GM19238 (cell line): ENCODE measurements at regions not wholly inside any gene's neighbourhood (a gene's known extent, or its start where the extent isn't known, plus 50 kb on each side); places are given as distances from the start of the nearest gene placed in this dataset.

Source experiments
- DNase-seq: peaks from one replicate; pipeline ENCODE4 v3.0.0; 2011; ENCODE audit warnings: low spot score; ENCODE audit not compliant: insufficient read length

DNA sequence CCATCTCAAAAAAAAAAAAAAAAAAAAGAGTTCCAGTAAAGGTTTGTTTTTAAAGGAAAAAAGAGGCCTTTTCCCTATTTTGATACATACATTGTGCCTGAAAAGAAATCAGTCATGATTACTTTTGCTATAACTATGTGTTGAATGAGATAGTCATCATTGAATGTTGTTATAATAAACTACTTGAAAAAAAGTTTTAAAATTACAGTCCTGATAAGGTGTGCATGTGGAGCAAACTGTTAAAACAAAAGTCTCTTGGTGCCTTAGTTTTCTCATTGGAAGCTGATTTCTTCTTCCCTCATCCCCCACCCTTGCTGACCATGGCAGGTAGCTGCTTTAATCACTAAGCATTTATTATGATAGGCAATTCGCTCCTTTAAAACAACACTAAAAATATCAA lies 172.3 kb upstream of the TBCA start:
- no peak for DNase-seq

DNA sequence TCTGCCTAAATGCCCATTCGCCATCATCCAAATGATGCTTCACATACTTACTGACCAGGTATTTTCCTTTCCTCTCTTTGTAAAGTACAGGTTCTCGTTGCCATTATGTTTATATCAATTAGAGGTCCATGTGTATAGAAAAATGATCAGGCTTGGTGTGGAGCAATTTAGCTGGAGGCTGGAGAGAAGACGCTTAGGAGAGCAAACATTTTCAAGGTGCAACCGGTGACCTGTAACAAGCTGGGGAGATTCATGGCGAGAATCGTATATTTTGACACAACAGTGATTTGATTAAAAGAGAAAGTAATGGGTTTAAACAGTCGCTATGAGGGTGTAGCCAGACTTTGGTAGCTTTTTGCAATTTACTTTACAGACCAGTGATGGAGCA lies 170.9 kb upstream of the TBCA start:
- no peak for DNase-seq

DNA sequence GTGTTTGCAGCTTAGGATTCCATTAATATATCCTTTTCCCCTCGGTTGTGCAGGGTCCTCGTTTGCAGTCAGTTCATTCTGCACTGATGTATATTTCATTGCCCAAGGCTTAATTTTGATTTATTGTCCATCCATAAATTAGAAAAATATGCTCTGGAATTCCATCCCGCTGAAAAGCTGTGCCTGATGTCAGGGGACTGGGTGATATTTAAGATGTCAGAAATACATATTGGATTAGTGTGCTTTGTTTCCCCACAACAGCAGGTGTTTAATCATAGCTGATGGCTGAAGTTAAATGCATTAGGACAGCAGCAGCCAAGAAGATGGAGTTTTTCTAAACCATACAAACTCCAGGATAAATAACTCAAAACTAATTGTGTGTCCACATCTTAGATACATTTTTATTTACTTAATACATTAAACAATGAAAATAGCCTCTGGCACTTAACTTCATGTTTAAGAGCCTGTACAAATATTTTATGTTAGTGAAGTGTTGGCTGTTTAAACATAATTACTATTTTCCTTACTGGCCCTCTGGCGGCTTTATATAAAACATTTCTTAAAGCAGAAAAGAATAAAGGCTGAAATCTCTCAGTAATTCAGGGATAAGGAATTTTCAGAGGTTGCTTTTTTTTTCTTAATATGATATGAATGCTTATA lies 170.4 kb upstream of the TBCA start:
- DNase-seq, result no peak

DNA sequence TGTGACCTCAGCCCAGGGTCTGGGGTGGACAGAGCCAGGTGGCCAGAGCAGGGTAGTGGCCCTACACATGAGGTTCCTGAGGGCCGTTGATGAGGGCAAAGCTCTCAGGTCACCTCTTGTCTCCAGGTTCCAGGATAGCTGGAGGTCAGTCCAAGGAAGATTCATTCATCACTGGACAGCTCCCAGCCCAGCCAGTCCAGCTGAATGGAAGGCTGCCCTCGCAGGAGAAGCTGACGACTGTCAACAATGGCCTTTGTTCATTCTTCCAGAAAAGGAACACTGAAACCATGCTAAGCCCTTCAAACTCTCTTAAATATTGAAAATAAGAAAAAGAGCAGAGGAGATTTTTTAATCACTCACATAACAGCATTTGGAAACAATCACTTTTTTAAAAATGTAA lies 169.7 kb upstream of the TBCA start:
- no peak for DNase-seq

DNA sequence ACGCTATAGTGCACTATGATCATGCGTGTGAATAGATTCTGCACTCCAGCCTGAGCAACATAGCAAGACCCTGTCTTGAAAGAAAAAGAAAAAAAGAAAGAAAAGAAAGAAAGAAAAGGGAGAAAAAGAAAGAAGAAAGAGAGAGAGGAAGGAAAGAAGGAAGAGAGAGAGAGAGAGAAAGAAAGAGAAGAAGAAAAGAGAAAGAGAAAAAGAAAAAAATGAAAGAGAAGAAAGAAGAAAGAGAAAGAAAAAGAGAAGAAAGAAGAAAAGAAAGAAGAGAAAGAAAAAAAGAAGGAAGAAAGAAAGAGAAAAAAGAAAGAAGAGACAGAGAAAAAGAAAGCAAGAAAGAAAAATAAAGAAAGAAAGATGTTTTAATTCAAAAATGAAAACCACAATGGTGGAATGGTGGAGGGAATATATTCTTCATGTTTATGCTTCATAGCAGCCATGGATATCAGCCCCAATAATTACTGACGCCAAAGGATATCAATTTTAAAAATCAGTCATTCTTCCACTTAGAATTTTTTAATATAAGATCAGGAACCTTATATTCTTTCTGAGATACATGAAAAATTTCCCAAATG lies 168.7 kb upstream of the TBCA start:
- DNase-seq, result no peak

DNA sequence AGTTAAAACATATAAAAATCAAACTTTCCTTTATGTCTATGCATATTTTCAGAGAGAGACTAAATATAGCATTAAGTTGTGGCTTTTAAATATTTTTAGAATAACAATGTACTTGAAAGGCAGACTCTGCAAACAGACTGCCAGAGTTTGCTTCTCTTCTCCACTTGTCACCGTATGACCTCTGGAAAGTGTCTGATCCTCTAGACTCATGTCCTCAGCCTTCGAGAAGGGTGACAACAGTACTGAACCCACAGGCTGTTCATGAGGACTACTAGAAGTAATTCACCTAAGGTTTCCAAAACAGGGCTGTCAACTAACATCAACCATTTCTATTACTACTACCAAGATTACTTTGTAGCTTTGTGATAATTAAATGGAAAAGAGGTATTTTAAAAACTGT lies 167.7 kb upstream of the TBCA start:
- no peak for DNase-seq

DNA sequence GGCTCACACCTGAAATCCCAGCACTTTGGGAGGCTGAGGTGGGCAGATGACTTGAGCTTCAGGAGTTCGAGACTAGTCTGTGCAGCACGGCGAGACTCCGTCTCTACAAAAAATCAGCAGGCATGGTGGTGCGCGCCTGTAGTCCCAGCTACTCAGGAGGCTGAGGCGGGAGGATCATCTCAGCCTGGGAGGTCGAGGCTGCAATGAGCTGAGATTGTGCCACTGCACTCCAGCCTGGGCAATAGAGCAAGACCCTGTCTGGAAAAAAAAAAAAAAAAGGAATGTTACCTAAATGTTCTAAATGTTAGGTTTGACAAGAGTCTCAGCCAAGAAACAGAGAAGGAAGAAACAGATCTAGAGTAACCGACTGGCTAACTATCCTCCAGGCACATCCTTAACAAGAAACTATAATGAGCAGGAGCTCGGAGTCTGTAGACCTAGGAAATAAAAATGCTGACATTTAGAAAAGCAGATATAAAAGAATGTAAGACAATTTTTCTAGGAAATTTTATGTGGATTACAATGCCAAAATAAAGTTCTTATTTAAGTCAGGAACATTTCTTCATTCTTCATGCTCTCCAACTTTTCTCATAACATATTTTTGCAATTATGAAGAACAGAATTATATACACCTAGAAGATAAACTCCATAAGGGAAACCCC lies 166.6 kb upstream of the TBCA start:
- no peak for DNase-seq

DNA sequence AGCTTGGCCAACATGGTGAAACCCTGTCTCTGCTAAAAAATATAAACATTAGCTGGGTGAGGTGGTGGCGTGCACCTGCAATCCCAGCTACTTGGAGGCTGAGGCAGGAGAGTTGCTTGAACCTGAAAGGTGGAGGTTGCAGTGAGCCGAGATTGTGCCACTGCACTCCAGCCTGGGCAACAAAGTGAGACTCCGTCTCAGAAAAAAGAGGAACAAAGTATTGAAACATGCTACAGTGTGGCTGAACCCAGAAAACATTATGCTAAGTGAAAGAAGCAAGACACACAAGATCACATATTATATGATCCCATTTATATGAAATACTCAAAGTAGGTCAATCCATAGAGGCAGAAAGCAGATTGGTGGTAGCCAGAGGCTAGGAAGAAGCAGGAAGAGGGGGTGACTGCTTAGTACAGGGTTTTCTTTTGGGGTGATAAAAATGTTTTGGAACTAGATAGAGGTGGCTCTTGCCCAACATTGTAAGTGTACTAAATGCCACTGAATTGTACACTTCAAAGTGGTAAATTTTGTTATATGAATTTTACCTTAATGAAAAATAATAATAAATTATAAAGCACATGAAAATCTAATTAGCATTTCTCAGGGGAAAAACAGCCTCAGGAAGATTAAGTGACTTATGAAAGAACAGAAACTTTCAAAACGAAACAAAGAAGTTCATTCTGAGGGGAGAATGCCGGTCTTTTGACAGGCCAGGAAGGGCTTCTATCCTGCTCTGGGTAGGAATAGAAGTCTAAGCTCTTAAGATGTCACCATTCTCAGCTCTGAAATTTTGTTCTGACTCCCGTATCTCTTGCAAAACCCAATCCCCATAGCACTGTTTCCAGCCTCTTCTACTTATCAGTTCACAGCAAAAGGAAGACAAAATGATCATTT lies 161.1 kb upstream of the TBCA start:
- DNase-seq, result peak; percentile 29

DNA sequence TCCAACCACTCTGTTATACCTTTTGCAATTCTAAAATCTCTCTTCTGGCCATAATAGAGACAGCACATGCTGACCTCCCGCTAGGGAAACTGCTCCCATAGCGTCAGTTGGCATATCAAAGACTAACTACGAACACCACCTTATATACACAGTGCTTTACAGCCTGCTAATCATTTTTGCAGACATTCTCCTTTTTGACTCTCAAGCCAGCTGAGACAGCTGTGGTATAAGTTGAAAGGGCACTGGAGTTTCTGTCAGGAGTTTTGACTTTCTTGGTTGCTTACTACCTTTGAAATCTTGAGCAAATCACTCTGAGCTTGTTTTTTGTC lies 160.2 kb upstream of the TBCA start:
- DNase-seq, result no peak

DNA sequence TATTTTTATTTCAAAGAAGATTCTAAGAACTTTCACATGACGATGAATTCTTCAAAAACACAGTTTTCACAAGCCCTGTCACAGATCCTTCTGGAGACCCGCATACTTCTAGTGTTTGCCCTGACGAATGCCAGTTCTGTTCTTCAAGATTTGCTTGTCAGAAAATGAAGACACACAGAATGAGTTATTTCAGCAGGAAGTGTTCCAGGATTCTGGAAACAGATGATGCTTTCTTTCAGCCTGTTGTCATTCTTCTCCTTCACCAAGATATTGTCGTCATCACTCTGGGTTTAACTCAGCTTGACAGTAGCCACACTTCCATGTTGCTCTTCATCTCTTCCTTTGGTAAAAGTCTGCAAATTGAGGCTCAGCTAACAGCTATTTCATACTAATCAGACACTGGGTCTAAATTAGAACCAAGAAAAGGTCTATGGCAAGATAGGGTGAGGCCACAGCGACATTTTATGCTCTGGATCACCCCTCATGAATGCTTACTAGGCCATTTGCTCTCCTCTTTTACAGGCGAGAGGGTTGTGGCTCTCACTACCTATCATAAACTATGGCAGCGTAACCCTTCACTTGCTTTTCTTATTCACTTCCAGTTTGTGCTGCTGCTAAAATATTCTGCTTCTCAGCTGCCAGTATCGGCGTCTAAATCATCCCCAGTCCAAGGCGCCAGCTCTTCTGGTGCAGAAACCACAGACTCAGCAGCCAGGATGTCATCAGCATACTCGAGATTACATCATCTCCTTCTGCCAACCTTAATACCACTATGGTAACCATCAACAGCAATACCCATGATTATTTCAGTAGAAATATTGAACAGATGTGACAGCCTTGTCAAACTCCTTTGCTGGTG lies 159.6 kb upstream of the TBCA start:
- DNase-seq, result no peak

DNA sequence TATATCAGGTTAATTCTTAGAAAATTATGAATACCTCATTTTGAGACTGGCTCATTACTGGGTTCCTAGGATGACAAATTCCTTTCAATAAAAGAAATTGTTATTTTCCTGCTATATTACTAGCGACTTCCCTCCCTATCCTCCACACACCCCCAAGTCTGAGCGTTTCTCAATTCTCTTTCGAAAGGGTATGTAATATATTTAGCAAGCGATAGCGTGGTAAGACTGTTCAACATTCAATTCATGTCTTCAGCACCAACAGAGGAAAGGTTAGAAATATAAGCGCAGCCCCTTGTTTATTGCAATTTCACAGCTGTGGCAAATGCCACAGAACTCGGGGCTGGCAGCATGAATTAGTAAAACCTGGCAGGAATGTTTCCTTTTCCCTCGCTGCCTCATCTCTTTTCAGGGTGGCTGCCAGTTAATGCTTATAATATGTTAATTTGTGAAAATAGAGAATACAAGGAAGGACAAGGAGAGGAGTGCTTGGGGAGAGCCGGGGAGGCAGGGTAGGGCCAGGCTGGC lies 152.7 kb upstream of the TBCA start:
- no peak for DNase-seq

DNA sequence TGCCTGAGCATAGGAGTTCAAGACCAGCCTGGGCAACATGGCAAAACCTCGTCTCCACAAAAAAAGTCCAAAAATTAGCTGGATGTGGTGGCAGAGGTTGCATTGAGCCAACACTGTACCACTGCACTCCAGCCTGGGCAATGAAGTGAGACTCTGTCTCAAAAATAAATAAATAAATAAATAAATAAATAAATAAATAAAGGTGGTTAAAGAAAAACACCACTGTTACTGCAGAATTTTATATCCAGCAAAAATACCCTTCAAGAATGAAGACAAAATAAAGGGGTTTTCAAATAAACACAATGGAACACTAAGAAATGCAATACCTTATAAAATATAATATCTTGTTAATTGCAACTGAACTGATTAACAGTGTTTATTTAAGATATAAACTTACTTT lies 150.2 kb upstream of the TBCA start:
- no peak for DNase-seq

DNA sequence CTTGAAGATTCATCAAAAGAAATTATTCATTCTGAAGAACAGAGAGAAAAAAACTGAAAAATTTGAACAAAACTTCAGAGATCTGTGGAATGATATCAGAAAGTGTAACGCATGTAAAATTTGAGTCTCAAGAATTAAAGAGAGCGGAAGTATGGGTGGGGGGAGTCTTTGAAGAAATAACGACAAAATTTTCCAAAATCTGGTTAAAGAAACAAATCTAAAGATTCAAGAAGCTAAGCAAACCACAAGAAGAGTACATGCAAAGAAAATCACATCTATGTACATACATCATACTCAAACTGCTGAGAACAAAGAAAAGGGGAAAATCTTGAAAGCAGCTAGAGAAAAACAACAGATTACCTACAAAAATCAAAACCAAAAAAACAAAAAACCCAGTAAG lies 149.4 kb upstream of the TBCA start:
- DNase-seq, result no peak

DNA sequence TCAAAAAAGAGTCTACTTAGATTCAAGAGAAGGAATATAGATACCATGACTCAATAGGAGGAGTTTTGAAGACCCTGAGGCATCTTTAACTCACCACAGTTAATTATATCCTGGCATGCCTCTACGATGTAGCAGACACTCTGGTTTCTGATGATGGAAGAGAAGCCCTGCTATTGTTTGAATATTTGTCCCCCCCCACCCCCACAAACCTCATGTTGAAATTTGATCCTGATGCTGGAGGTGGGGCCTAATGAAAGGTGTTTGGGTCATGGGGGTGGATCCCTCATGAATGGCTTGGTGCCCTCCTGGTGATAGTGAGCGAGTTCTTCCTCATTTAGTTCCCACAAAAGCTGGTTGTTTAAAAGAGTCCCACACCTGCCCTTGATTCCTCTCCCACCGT lies 147.9 kb upstream of the TBCA start:
- no peak for DNase-seq

DNA sequence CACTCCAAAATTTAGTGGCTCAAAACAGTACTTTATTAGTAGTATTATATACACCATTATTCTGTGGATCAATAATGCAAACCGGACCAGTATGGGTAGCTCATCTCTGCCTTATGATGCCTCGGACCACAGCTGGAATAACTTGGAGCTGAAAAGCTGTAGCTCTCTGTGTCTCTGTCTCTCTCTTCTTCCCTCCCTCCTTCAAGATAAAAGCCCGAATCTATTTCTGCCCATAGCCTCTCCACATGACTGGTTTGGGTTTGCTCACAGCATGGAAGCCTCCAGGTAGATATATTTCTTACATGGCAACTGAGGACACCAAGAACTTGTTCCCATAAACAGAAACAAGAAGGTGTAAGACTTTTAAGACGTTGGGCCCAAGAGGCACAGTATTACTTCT lies 147.5 kb upstream of the TBCA start:
- DNase-seq, result no peak

DNA sequence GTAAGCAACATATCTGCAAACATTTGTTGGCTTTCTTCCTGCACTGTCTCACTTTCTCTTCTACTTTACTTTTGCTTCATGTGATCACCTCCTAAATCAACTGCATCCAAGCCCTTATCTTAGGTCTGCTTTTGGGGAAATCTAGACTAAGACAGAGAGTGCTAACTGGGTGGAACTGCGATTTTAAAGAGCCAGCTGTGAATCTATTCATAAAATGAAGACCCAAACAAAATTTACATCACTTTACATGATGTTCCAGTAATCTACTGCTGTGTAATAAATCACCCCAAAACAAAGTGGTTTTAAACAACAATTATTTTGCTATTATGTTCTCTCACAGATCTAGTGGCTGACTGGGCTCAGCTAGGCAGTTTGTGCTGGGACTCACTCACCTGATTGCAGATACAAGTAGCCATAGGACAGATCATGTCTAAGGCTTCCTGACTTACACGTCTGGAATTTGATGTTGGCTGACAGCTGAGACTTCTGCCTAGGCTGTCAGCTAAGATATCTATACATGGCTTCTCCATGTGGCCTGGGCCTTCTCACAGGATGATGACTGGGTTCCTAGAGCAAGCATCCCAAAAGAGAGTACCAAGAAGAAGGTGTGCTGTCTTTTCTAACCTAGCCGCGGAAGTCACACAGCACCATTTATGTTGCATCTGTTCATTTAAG lies 145.1 kb upstream of the TBCA start:
- DNase-seq, result no peak

DNA sequence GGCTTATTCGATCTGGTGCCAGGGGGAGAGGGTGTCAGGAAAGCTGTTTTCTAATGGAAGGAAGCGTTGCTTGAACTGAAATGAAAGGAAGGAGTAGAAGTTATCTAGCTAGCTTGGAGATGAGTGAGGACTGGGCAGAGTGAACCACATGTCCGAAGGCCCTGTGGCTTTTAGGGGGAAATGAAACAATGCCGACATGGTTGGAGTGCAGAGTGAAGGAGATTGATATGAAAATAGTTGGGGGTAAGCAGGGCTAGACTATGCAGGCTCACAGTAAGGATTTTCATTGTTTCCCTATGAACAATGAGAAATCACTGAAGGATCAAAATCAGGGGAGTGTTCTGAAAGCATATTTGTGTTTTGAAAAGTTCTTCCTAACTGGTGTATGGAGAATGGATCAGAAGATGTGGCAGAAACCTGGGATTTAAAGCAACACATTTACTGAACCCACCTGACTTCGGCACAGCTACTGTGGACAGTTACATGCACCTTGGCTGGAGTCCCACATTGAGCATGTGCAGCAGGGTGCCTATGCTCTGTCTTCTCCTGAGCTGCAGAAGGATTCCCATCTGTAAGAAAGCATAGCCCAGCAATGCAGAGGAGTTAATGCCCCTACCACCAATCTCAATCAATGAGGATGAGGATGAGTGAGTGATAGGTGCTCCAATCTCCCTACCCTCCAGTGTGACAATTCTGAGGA lies 144.4 kb upstream of the TBCA start:
- DNase-seq, result no peak

DNA sequence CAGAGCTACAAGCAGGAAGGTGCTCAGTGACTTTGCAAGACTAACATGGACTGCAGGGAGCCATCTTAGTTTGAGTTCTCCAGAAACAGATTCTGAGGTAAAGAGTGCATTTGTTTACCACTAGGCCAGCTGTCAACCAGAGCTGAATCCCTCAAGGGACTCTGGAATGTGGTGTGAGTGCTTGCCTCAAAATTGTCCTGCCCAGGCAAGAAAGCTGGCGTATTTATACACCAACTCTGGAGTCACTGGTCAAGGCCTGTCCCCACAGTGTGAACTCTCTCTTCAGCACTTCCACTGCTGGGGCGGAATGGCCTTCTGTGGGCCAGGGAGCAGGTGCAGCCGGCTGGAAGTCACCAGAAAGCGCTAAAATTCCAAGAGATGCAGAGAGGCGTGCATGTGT lies 139.2 kb upstream of the TBCA start:
- no peak for DNase-seq

DNA sequence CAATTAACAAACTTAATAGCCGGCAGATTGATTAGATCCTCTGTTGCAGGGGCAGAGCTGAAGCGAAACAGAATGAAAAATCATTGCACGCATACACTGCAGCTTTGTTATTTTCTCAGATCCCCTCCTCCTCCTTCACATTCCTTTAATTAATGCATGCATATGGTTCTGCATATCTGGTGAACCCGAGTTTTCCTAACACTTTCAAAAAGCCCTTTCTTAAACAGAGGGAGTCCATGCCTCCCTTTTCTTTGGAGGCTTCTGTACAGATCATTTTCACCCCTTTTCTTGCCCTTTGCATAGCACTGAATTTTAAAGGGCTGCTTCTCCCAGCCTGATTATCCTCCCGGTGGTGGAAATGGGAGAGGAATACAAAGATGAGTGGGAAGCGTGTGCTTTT lies 136.6 kb upstream of the TBCA start:
- no peak for DNase-seq

DNA sequence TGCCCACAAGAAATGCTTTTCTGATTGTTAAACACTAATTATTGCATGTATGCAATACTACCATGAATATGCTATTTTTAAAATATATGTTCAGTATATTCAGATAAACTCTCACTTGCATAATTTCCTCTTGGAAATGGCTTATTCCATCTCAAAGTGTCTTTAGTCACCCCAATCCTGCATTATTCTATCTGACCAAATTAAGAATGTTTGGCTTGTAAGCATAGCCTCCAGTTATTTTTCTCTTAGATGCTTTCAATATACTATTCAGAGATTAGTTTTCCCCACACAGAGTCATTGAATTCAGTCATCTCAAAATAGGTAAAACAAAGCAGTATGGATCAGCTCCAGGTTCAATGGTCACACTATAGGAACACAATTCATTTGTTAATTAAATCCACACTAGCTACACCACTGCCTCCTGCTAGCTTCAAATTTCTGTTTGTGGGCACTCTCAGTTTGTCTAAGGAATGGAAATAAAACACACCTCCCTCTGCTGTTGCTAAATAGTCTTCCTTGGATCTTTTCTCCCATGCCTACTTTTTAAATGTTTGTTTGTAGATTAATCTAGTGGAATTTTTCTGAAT lies 134.6 kb upstream of the TBCA start:
- no peak for DNase-seq
